ENCODE measurements at regions not wholly inside any gene's neighbourhood (a gene's known extent, or its start where the extent isn't known, plus 50 kb on each side); places are given as distances from the start of the nearest gene placed in this dataset.

DNA sequence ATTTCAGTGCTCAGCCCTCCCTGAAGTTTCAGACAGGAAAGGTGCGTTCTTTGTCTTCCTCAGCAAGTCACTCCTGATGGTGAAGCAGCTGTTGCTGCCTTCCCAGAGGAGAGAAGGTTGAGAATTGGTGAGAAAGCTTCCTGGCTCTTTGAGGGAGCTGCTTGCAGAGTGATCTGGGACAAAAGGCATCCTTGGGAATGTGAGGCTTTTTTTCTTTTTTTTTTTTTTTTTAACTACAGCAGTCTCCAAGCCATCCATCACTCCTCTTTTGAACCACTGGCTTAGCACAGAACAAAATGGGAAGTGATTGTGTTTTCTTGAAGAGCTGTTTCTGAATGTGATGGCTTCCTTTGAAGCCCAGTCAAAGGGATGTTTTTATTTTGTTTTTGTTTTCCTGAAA is 120.4 kb upstream of the LRIG3 start:
- Histone ChIP-seq H3F3A (ENCODE audit: control insufficient read depth, insufficient read depth) (no peaks in the 10 kb centered on the region), H3K79me2 (ENCODE audit: control insufficient read depth, low read length) (no peaks in the 10 kb centered on the region), H3K36me3 (ENCODE audit: control insufficient read depth, low read length) (no peaks in the 10 kb centered on the region), H3K9me2 (replicated peaks; ENCODE audit: control insufficient read depth, low read length) (no peaks in the 10 kb centered on the region), H3K4me3 (ENCODE audit: low read length) (no peak overlapping the region), H3K27me3 (ENCODE audit: control insufficient read depth, low read length) (no peaks in the 10 kb centered on the region), H3K27ac (ENCODE audit: low read depth, low read length) (no peak overlapping the region), H3K9me3 (ENCODE audit: control insufficient read depth, insufficient read depth, low read length) (no peaks in the 10 kb centered on the region), H3K4me2 (ENCODE audit: low read length) (no peak overlapping the region), H3K4me1 (ENCODE audit: control insufficient read depth, low read length) (no peaks in the 10 kb centered on the region), H4K20me1 (ENCODE audit: control insufficient read depth, insufficient read depth, low read depth, low read length) (no peaks in the 10 kb centered on the region)
- TF ChIP-seq EZH2phosphoT487 (IDR thresholded peaks at IDR 0.05; ENCODE audit: borderline replicate concordance, low read length) = no peak
- TF ChIP-seq CTCF (IDR thresholded peaks at IDR 0.05; ENCODE audit: low read depth, low read length, poor library complexity, severe bottlenecking) = no peak

- H3K4me2 ChIP-seq (ENCODE audit: low read length) = no peak overlapping the region
Observed at GRCh38 chr12:59040043-59040442, 119.7 kb upstream of the LRIG3 start.

GRCh38 chr12:59039005-59039404 is 118.7 kb upstream of the LRIG3 start:
- Histone ChIP-seq H4K20me1 (ENCODE audit: control insufficient read depth, insufficient read depth, low read depth, low read length) (no peaks in the 10 kb centered on the region), H3K9me3 (ENCODE audit: control insufficient read depth, insufficient read depth, low read length) (no peaks in the 10 kb centered on the region), H3F3A (ENCODE audit: control insufficient read depth, insufficient read depth) (no peaks in the 10 kb centered on the region), H3K4me2 (ENCODE audit: low read length) (no peak overlapping the region), H3K27ac (ENCODE audit: low read depth, low read length) (no peak overlapping the region), H3K36me3 (ENCODE audit: control insufficient read depth, low read length) (no peaks in the 10 kb centered on the region), H3K79me2 (ENCODE audit: control insufficient read depth, low read length) (no peaks in the 10 kb centered on the region), H3K9me2 (replicated peaks; ENCODE audit: control insufficient read depth, low read length) (no peaks in the 10 kb centered on the region), H3K4me1 (ENCODE audit: control insufficient read depth, low read length) (no peaks in the 10 kb centered on the region), H3K4me3 (ENCODE audit: low read length) (no peak overlapping the region), H3K27me3 (ENCODE audit: control insufficient read depth, low read length) (no peaks in the 10 kb centered on the region)
- no peak for TF ChIP-seq EZH2phosphoT487 (IDR thresholded peaks at IDR 0.05; ENCODE audit: borderline replicate concordance, low read length)
- no peak for TF ChIP-seq CTCF (IDR thresholded peaks at IDR 0.05; ENCODE audit: low read depth, low read length, poor library complexity, severe bottlenecking)

More at GRCh38 chr12:59040043-59040442, 119.7 kb upstream of the LRIG3 start:
- no peaks in the 10 kb centered on the region for H3K36me3 ChIP-seq (ENCODE audit: control insufficient read depth, low read length)
- H3K27ac ChIP-seq (ENCODE audit: low read depth, low read length) = no peak overlapping the region
- no peaks in the 10 kb centered on the region for H3K79me2 ChIP-seq (ENCODE audit: control insufficient read depth, low read length)
- no peaks in the 10 kb centered on the region for H3F3A ChIP-seq (ENCODE audit: control insufficient read depth, insufficient read depth)
- no peaks in the 10 kb centered on the region for H4K20me1 ChIP-seq (ENCODE audit: control insufficient read depth, insufficient read depth, low read depth, low read length)
- H3K9me3 ChIP-seq (ENCODE audit: control insufficient read depth, insufficient read depth, low read length) = no peaks in the 10 kb centered on the region
- no peaks in the 10 kb centered on the region for H3K4me1 ChIP-seq (ENCODE audit: control insufficient read depth, low read length)
- no peaks in the 10 kb centered on the region for H3K27me3 ChIP-seq (ENCODE audit: control insufficient read depth, low read length)
- no peak overlapping the region for H3K4me3 ChIP-seq (ENCODE audit: low read length)
- TF ChIP-seq EZH2phosphoT487 (IDR thresholded peaks at IDR 0.05; ENCODE audit: borderline replicate concordance, low read length) (no peak), CTCF (IDR thresholded peaks at IDR 0.05; ENCODE audit: low read depth, low read length, poor library complexity, severe bottlenecking) (no peak)
- H3K9me2 ChIP-seq (replicated peaks; ENCODE audit: control insufficient read depth, low read length) = no peaks in the 10 kb centered on the region
